Thymus (tissue), 11 donors: ENCODE measurements at regions not wholly inside any gene's neighbourhood (a gene's known extent, or its start where the extent isn't known, plus 50 kb on each side); places are given as distances from the start of the nearest gene placed in this dataset.
A peak's percentile ranks its signal among the peaks of the same experiment; 100 is the strongest.

Experiments
- DNase-seq, 9 donors: peaks; one replicate each; pipeline ENCODE4 v3.0.0-alpha.2; 2013; ENCODE audit warnings: low spot score in 9 of 9, low read depth in 6 of 9, missing footprints in 1 of 9
- H3K27ac ChIP-seq, 2 donors: one replicate each; pipeline ENCODE4 v1.5.1; 2013; ENCODE audit warnings: control low read depth in 1 of 2, low read depth in 1 of 2, low read length in 1 of 2, mild to moderate bottlenecking in 1 of 2, moderate library complexity in 1 of 2
- H3K27me3 ChIP-seq, 2 donors: one replicate each; pipeline ENCODE4 v1.5.1; 2013; ENCODE audit warnings: low read length in 1 of 2; ENCODE audit not compliant: control insufficient read depth in 2 of 2, insufficient read depth in 1 of 2
- H3K36me3 ChIP-seq, 2 donors: one replicate each; pipeline ENCODE4 v1.5.1; 2013; ENCODE audit warnings: low read length in 1 of 2, mild to moderate bottlenecking in 1 of 2, moderate library complexity in 1 of 2; ENCODE audit not compliant: control insufficient read depth in 2 of 2, insufficient read depth in 2 of 2
- H3K4me1 ChIP-seq, 2 donors: one replicate each; pipeline ENCODE4 v1.5.1; 2013; ENCODE audit warnings: low read length in 2 of 2; ENCODE audit not compliant: control insufficient read depth in 2 of 2, insufficient read depth in 2 of 2
- H3K4me3 ChIP-seq, 2 donors: one replicate each; pipeline ENCODE4 v1.5.1; 2013; ENCODE audit warnings: low read length in 2 of 2, control low read depth in 1 of 2, mild to moderate bottlenecking in 1 of 2
- H3K9me3 ChIP-seq, 2 donors: one replicate each; pipeline ENCODE4 v1.5.1; 2013; ENCODE audit warnings: low read length in 1 of 2, mild to moderate bottlenecking in 1 of 2; ENCODE audit not compliant: control insufficient read depth in 2 of 2, insufficient read depth in 1 of 2
- WGBS: extraction: QIAGEN DNeasy Blood & Tissue Kit; methylation state at CpG from one replicate; pipeline ENCODE4 v1.1.7; 2013; 5-methylcytosine and 5-hydroxymethylcytosine counted together
- donor health status: healthy.

GRCh38 chr2:56500317-56500716 is 316.5 kb downstream of the CCDC85A start:
- Histone ChIP-seq H3K36me3 (no peaks in the 10 kb centered on the region), H3K4me3 (no peak overlapping the region), H3K4me1 (no peaks in the 10 kb centered on the region), H3K27me3 (no peaks in the 10 kb centered on the region), H3K27ac (no peak overlapping the region), H3K9me3 (no peaks in the 10 kb centered on the region)
- WGBS = 90% methylated on average over 1 of the region's 1 CpG
- no peak for DNase-seq

GRCh38 chr2:56502616-56503015 is 318.8 kb downstream of the CCDC85A start:
- Histone ChIP-seq H3K27ac (no peak overlapping the region), H3K9me3 (no peaks in the 10 kb centered on the region), H3K4me3 (no peak overlapping the region), H3K36me3 (no peaks in the 10 kb centered on the region), H3K27me3 (no peaks in the 10 kb centered on the region), H3K4me1 (no peaks in the 10 kb centered on the region)
- no peak for DNase-seq
- over 99% methylated on average over 2 of the region's 2 CpGs for WGBS

DNA sequence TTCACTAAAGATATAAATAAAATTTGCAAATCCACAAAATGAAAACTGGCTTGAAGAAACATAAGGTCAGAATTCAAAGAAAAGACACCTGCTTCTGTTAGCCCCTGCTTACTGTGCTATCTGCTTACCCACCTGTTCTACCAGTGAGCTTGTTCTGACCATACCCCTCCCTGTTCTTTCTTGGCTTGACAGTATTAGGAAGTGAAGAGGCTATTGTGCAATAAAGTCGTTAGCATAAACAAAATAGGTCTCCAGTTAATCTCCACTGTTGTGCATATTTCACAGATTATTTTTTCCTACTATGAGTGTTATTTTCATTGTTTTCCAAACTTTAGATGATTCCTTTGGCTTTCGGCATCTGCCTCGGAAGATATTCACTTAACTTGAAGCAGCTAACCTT is 322.1 kb downstream of the CCDC85A start:
- no peak for DNase-seq
- WGBS = 79% methylated on average over 3 of the region's 3 CpGs
- Histone ChIP-seq H3K9me3 (no peaks in the 10 kb centered on the region), H3K36me3 (no peaks in the 10 kb centered on the region), H3K27me3 (no peaks in the 10 kb centered on the region), H3K4me3 (no peak overlapping the region), H3K27ac (no peak overlapping the region), H3K4me1 (no peaks in the 10 kb centered on the region)

GRCh38 chr2:56508662-56509061 is 324.9 kb downstream of the CCDC85A start:
- no peak for DNase-seq

GRCh38 chr2:56510610-56511009 is 326.8 kb downstream of the CCDC85A start:
- Histone ChIP-seq H3K36me3 (no peaks in the 10 kb centered on the region), H3K4me3 (no peak overlapping the region), H3K27ac (no peak overlapping the region), H3K9me3 (no peaks in the 10 kb centered on the region), H3K4me1 (no peaks in the 10 kb centered on the region), H3K27me3 (no peaks in the 10 kb centered on the region)
- WGBS = 91% methylated on average over 2 of the region's 2 CpGs
- no peak for DNase-seq

More at GRCh38 chr2:56508662-56509061, 324.9 kb downstream of the CCDC85A start:
- Histone ChIP-seq H3K27me3 (no peaks in the 10 kb centered on the region), H3K4me3 (no peak overlapping the region), H3K4me1 (no peaks in the 10 kb centered on the region), H3K36me3 (no peaks in the 10 kb centered on the region), H3K9me3 (no peaks in the 10 kb centered on the region), H3K27ac (no peak overlapping the region)
- WGBS = 96% methylated on average over 2 of the region's 2 CpGs

GRCh38 chr2:56515399-56515798 is 331.6 kb downstream of the CCDC85A start:
- no peaks in the 10 kb centered on the region for H3K9me3 ChIP-seq
- no peak for DNase-seq
- no peaks in the 10 kb centered on the region for H3K36me3 ChIP-seq
- no peaks in the 10 kb centered on the region for H3K27me3 ChIP-seq
- H3K4me3 ChIP-seq = no peak overlapping the region
- no peaks in the 10 kb centered on the region for H3K4me1 ChIP-seq
- no peak overlapping the region for H3K27ac ChIP-seq

DNA sequence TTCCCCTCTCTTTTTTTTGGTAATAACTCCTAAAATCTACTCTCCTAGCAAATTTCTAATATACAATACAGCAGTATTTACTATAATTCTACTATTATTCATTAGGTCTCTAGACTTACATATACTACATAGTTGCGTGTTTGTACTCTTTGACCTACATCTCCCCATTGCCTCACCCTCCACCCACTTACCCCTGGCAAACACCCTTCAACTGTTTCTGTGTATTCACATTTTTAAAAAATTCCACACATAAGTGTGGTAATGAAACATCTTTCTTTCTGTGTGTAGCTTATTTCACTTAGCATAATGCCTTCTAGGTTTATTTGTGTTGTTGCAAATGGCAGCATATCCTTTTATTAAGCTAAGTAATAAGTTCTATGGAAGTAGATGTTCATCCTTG is 336.0 kb downstream of the CCDC85A start:
- Histone ChIP-seq H3K4me3 (no peak overlapping the region), H3K27ac (no peak overlapping the region), H3K9me3 (no peaks in the 10 kb centered on the region), H3K36me3 (no peaks in the 10 kb centered on the region), H3K4me1 (no peaks in the 10 kb centered on the region), H3K27me3 (no peaks in the 10 kb centered on the region)
- WGBS = 97% methylated on average over 1 of the region's 1 CpG
- no peak for DNase-seq

DNA sequence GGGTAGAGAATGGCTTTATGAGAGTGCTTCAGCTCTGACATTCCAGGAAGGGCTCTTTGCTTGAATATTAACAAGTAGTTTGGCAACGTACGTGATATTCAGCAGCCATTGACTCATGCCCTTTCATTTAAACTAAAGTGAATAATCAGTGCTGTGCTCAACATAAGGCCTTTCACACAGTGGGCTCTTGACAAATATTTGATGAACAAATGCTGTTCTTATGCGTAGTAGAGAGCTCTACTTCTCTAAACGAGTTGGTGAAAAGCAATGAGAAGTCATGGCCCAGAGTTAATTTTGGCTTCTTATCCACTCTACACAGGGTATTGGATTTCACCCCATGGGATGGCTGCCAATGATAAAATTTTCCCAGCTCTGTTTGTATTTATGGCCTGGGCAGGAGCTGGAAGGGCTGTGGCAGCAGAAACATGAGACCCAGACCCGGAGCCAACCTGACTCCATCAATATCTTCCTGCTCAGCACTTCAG is 338.9 kb downstream of the CCDC85A start:
- 58% methylated on average over 5 of the region's 5 CpGs for WGBS
- Histone ChIP-seq H3K4me3 (no peak overlapping the region), H3K9me3 (no peaks in the 10 kb centered on the region), H3K27ac (no peak overlapping the region), H3K4me1 (no peaks in the 10 kb centered on the region), H3K36me3 (no peaks in the 10 kb centered on the region), H3K27me3 (no peaks in the 10 kb centered on the region)
- peak in 1 of 9 donors; percentile 10 for DNase-seq

DNA sequence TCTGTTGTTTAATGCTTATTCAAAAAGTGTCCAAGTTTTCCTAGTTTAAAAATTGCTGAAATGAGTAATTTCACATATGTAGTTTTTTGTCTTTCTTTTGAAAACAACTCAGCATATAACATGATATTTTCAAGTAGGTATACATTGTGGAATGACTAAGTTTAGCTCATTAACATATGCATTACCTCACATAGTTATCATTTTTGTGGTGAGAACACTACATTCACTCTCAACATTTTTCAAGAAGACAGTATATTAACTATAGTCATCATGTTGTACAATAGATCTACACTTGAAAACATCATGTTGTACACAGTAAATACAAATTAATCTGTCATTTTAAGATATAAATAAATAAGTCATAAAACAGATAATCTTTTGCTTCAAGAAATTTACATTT is 340.0 kb downstream of the CCDC85A start:
- DNase-seq = no peak
- Histone ChIP-seq H3K4me1 (no peaks in the 10 kb centered on the region), H3K27me3 (no peaks in the 10 kb centered on the region), H3K4me3 (no peak overlapping the region), H3K9me3 (no peaks in the 10 kb centered on the region), H3K27ac (no peak overlapping the region), H3K36me3 (no peaks in the 10 kb centered on the region)
